Esophagus (tissue), 2 donors: ENCODE measurements at regions not wholly inside any gene's neighbourhood (a gene's known extent, or its start where the extent isn't known, plus 50 kb on each side); places are given as distances from the start of the nearest gene placed in this dataset.
"Not testable (repeated sequence)": the region's sequence is repeated elsewhere in the genome, so short reads cannot be mapped to it uniquely, and the experiment has no call there.

Source experiments
- H3K27ac ChIP-seq, 2 donors: one replicate each; pipeline ENCODE4 v1.5.1; 2013; ENCODE audit warnings: low read depth in 2 of 2, mild to moderate bottlenecking in 2 of 2, inconsistent platforms in 1 of 2, low read length in 1 of 2, moderate library complexity in 1 of 2
- H3K27me3 ChIP-seq, 2 donors: one replicate each; pipeline ENCODE4 v1.6.1; 2013; ENCODE audit warnings: low read length in 2 of 2, control low read depth in 1 of 2, mild to moderate bottlenecking in 1 of 2; ENCODE audit not compliant: insufficient read depth in 2 of 2, control insufficient read depth in 1 of 2
- H3K36me3 ChIP-seq, 2 donors: one replicate each; pipeline ENCODE4 v1.6.1; 2013; ENCODE audit warnings: low read length in 1 of 2; ENCODE audit not compliant: control insufficient read depth in 2 of 2, insufficient read depth in 2 of 2
- H3K4me1 ChIP-seq, 2 donors: one replicate each; pipeline ENCODE4 v1.6.1; 2013; ENCODE audit warnings: low read length in 1 of 2; ENCODE audit not compliant: control insufficient read depth in 2 of 2, insufficient read depth in 2 of 2
- H3K4me3 ChIP-seq, 2 donors: one replicate each; pipeline ENCODE4 v1.5.1; 2013; ENCODE audit warnings: low read length in 2 of 2, mild to moderate bottlenecking in 2 of 2, low read depth in 1 of 2, moderate library complexity in 1 of 2
- H3K9me3 ChIP-seq, 2 donors: one replicate each; pipeline ENCODE4 v1.6.1; 2013; ENCODE audit warnings: mild to moderate bottlenecking in 2 of 2, low read depth in 1 of 2, low read length in 1 of 2, moderate library complexity in 1 of 2; ENCODE audit not compliant: control insufficient read depth in 2 of 2, insufficient read depth in 1 of 2
- WGBS, 2 donors: extraction: QIAGEN DNeasy Blood & Tissue Kit; methylation state at CpG; one replicate each; pipeline ENCODE4 v1.1.7; 2013; 5-methylcytosine and 5-hydroxymethylcytosine counted together
- donor health status: healthy with polysubstance abuse.
- donor health status: Bipolar disorder and iron deficiency.

- Histone ChIP-seq H3K36me3 (no peaks in the 10 kb centered on the region), H3K27ac (no peak overlapping the region), H3K4me3 (no peak overlapping the region), H3K9me3 (no peaks in the 10 kb centered on the region), H3K4me1 (no peaks in the 10 kb centered on the region), H3K27me3 (no peaks in the 10 kb centered on the region)
Observed at GRCh38 chr16:60810250-60810649, 1226.0 kb downstream of the CDH8 start.

- Histone ChIP-seq H3K27ac (no peak overlapping the region), H3K9me3 (no peaks in the 10 kb centered on the region), H3K4me3 (no peak overlapping the region), H3K36me3 (no peaks in the 10 kb centered on the region), H3K27me3 (no peaks in the 10 kb centered on the region), H3K4me1 (no peaks in the 10 kb centered on the region)
- WGBS, 2 donors = 57 to 58% methylated on average over 2 of the region's 2 CpGs
Observed at GRCh38 chr16:60792437-60792836, 1243.8 kb downstream of the CDH8 start.

GRCh38 chr16:60788631-60789030 lies 1247.6 kb downstream of the CDH8 start:
- H3K27me3 ChIP-seq = no peaks in the 10 kb centered on the region
- H3K27ac ChIP-seq = no peak overlapping the region

GRCh38 chr16:60776281-60776680 lies 1260.0 kb downstream of the CDH8 start:
- Histone ChIP-seq H3K4me1 (no peaks in the 10 kb centered on the region), H3K27me3 (no peaks in the 10 kb centered on the region), H3K9me3 (no peaks in the 10 kb centered on the region), H3K36me3 (no peaks in the 10 kb centered on the region), H3K27ac (no peak overlapping the region), H3K4me3 (no peak overlapping the region)
- 73 to 75% methylated on average over 3 of the region's 3 CpGs for WGBS, 2 donors

More at GRCh38 chr16:60788631-60789030, 1247.6 kb downstream of the CDH8 start:
- H3K36me3 ChIP-seq = no peaks in the 10 kb centered on the region
- H3K4me1 ChIP-seq = no peaks in the 10 kb centered on the region
- H3K9me3 ChIP-seq = no peaks in the 10 kb centered on the region
- no peak overlapping the region for H3K4me3 ChIP-seq

DNA sequence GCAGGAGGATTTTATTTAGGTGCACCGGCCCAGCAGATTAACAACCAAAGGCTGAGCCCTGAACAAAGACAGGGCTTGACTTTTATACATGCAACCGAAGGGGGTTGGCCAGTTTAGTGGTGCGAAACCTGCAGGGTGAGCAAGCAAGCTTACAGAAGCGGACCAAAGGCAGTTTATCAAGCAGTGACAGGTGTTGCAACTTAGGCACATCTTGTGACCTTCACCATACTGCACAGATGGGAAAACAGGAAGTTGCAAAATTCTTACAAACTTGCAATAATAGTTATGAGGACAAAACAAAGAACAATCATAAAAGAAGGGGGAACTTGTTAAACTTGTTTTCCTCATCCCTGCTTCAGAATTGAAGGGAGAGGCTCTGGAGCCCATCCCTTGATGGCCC lies 1265.1 kb downstream of the CDH8 start:
- Histone ChIP-seq H3K27me3 (no peaks in the 10 kb centered on the region), H3K4me3 (no peak overlapping the region), H3K4me1 (no peaks in the 10 kb centered on the region), H3K36me3 (no peaks in the 10 kb centered on the region), H3K9me3 (peaks cover 0 to 3% of the 10 kb centered on the region in 2 donors), H3K27ac (no peak overlapping the region)
- WGBS, 2 donors = 78 to 83% methylated on average over 4 of the region's 4 CpGs

DNA sequence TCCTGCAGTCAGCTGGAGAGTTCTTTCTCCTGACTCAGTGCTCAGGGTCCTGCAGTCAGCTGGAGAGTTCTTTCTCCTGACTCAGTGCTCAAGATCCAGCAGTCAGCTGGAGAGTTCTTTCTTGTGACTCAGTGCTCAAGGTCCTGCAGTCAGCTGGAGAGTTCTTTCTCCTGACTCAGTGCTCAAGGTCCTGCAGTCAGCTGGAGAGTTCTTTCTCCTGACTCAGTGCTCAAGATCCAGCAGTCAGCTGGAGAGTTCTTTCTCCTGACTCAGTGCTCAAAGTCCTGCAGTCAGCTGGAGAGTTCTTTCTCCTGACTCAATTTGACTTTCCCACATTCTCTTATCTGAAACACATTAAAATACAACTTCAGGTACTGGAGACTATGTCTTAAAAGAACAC lies 1265.9 kb downstream of the CDH8 start:
- not testable (repeated sequence) for H3K36me3 ChIP-seq, H3K27ac ChIP-seq, H3K9me3 ChIP-seq, H3K27me3 ChIP-seq, H3K4me3 ChIP-seq, H3K4me1 ChIP-seq

DNA sequence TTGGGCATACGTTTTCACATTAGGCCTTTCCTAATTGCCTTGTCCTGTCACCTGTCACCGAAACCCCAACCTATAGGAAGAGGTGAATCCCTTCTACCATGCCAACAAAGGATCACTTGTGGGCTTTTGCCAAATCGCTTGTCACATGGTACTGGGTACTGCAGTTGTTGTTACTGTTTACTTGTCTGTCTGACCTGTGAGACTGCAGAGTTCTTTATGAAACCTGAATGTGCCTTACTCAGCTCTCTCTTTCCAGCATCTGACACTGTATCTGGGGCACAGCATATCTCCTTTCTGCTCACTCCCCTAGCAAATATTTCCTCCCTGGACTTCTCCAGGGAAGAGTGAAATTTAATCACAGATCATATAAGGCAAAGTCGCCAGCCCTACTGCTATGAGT lies 1272.4 kb downstream of the CDH8 start:
- H3K4me1 ChIP-seq = no peaks in the 10 kb centered on the region
- 76 to 80% methylated on average over 4 of the region's 4 CpGs for WGBS, 2 donors
- no peak overlapping the region for H3K4me3 ChIP-seq
- H3K36me3 ChIP-seq = no peaks in the 10 kb centered on the region
- no peaks in the 10 kb centered on the region for H3K9me3 ChIP-seq
- no peak overlapping the region for H3K27ac ChIP-seq
- H3K27me3 ChIP-seq = no peaks in the 10 kb centered on the region

DNA sequence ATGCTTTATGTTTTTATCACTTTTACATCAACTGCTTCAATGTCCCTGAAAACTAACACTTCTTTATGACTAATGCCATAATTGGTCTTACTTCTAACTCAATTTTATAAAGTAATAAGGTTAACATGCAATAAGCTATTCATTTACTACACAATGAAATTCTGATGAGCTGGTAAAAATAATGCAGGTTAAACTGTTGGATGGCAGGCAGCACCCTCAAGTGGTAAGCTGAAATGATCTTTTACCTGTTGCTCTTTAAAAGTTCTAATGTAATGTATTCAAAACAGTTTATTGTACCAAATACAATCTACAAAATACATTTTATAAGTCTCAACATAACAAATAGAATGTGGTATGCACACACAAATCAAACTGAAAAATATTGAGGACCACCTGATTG lies 1280.3 kb downstream of the CDH8 start:
- H3K27me3 ChIP-seq = no peaks in the 10 kb centered on the region
- H3K9me3 ChIP-seq = no peaks in the 10 kb centered on the region
- no peak overlapping the region for H3K4me3 ChIP-seq
- no peaks in the 10 kb centered on the region for H3K36me3 ChIP-seq
- H3K27ac ChIP-seq = no peak overlapping the region
- H3K4me1 ChIP-seq = no peaks in the 10 kb centered on the region

GRCh38 chr16:60748366-60748765 lies 1287.9 kb downstream of the CDH8 start:
- no peaks in the 10 kb centered on the region for H3K27me3 ChIP-seq
- H3K36me3 ChIP-seq = no peaks in the 10 kb centered on the region
- no peaks in the 10 kb centered on the region for H3K9me3 ChIP-seq
- H3K4me1 ChIP-seq = no peaks in the 10 kb centered on the region
- H3K27ac ChIP-seq = no peak overlapping the region
- H3K4me3 ChIP-seq = no peak overlapping the region

GRCh38 chr16:60744198-60744597 lies 1292.0 kb downstream of the CDH8 start:
- Histone ChIP-seq H3K4me1 (no peaks in the 10 kb centered on the region), H3K27ac (no peak overlapping the region), H3K36me3 (no peaks in the 10 kb centered on the region), H3K9me3 (no peaks in the 10 kb centered on the region), H3K27me3 (no peaks in the 10 kb centered on the region), H3K4me3 (no peak overlapping the region)
- 81 to 90% methylated on average over 3 of the region's 3 CpGs for WGBS, 2 donors
